ENCODE measurements at regions not wholly inside any gene's neighbourhood (a gene's known extent, or its start where the extent isn't known, plus 50 kb on each side); places are given as distances from the start of the nearest gene placed in this dataset.

DNA sequence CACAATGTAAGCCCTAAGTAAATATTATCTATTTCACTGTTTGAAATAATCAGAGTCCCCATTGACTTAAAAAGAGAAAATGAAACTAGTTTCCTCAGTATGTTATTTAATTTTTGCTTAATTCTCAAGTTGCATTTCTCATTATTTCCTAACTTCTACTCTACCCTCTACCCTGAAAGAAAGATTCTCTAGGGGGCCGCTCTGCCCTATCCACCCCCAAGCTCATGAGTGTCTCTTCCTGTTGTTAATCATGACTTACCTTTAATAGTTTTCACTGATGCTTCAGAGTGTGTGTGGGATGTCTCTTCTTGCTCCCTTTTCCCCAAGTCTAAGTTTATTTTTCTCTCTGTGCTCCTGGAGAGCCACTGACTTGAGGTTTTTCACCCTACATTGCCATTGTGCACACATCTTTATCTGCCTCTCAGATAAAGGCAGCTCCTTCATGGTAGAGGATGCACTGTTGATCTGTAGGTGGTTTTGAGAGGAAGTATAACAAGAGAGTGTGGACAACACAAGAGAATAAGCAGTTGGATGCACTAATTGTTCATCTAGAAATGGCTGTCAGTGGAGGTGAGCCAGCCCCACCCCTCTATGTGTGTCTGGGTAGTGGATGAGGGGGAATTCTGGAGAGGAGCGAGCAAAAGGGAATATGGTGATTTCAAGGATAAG, 261.7 kb downstream of the CHRM3 start:
- no peaks in the 10 kb centered on the region for H3K9me3 ChIP-seq (ENCODE audit: low read depth, low read length)
- H3K4me3 ChIP-seq: no peak overlapping the region
- TF ChIP-seq EZH2 (IDR thresholded peaks at IDR 0.05) (no peak), FOXP2 (optimal IDR thresholded peaks at IDR 0.05; ENCODE audit: control extremely low read depth, extremely low read length, insufficient read depth) (no peak), POLR2AphosphoS5 (IDR thresholded peaks at IDR 0.05; ENCODE audit: borderline replicate concordance, low read depth, low read length) (no peak)
- no peak for DNase-seq (ENCODE audit: low read depth, low spot score)
- no peak overlapping the region for H3K27ac ChIP-seq
- H3K36me3 ChIP-seq (ENCODE audit: insufficient read depth, low read length): no peaks in the 10 kb centered on the region
- H3K9ac ChIP-seq (ENCODE audit: insufficient read length): no peak overlapping the region

- TF ChIP-seq EZH2 (IDR thresholded peaks at IDR 0.05) (no peak), FOXP2 (optimal IDR thresholded peaks at IDR 0.05; ENCODE audit: control extremely low read depth, extremely low read length, insufficient read depth) (no peak), POLR2AphosphoS5 (IDR thresholded peaks at IDR 0.05; ENCODE audit: borderline replicate concordance, low read depth, low read length) (no peak)
These were observed 268.7 kb downstream of the CHRM3 start for GRCh38 chr1:239655023-239655422.

DNA sequence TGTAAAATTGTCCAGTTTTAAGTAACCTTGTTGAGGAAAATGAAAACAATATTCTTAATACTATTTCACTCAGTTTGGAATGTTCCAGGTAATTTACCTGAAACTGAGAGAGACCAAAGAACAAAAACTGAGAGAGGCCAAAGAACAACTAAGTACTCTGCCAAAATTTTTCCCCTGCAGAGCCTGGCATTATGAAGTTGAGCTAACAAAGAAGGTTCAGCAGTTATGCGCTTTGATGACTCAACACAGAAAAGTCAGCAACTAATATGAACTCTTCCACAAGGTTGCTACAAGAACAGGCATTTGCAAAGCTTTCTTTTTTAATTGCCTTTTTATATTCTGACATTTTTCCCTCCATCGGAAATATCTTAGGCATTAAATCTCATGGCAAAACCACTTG, 270.9 kb downstream of the CHRM3 start:
- no peak for DNase-seq (ENCODE audit: low read depth, low spot score)
- no peaks in the 10 kb centered on the region for H3K36me3 ChIP-seq (ENCODE audit: insufficient read depth, low read length)
- no peak overlapping the region for H3K27ac ChIP-seq
- H3K9me3 ChIP-seq (ENCODE audit: low read depth, low read length): no peaks in the 10 kb centered on the region
- no peak overlapping the region for H3K4me3 ChIP-seq
- H3K9ac ChIP-seq (ENCODE audit: insufficient read length): no peak overlapping the region
- no peak for TF ChIP-seq FOXP2 (optimal IDR thresholded peaks at IDR 0.05; ENCODE audit: control extremely low read depth, extremely low read length, insufficient read depth)
- TF ChIP-seq EZH2 (IDR thresholded peaks at IDR 0.05): no peak
- TF ChIP-seq POLR2AphosphoS5 (IDR thresholded peaks at IDR 0.05; ENCODE audit: borderline replicate concordance, low read depth, low read length): no peak

More at GRCh38 chr1:239655023-239655422, 268.7 kb downstream of the CHRM3 start:
- no peak for DNase-seq (ENCODE audit: low read depth, low spot score)
- Histone ChIP-seq H3K27ac (no peak overlapping the region), H3K9ac (ENCODE audit: insufficient read length) (no peak overlapping the region), H3K36me3 (ENCODE audit: insufficient read depth, low read length) (no peaks in the 10 kb centered on the region), H3K9me3 (ENCODE audit: low read depth, low read length) (no peaks in the 10 kb centered on the region), H3K4me3 (no peak overlapping the region)

- Histone ChIP-seq H3K4me3 (no peak overlapping the region), H3K9me3 (ENCODE audit: low read depth, low read length) (no peaks in the 10 kb centered on the region), H3K9ac (ENCODE audit: insufficient read length) (no peak overlapping the region), H3K27ac (no peak overlapping the region), H3K36me3 (ENCODE audit: insufficient read depth, low read length) (no peaks in the 10 kb centered on the region)
- no peak for TF ChIP-seq EZH2 (IDR thresholded peaks at IDR 0.05)
- TF ChIP-seq POLR2AphosphoS5 (IDR thresholded peaks at IDR 0.05; ENCODE audit: borderline replicate concordance, low read depth, low read length): no peak
- TF ChIP-seq FOXP2 (optimal IDR thresholded peaks at IDR 0.05; ENCODE audit: control extremely low read depth, extremely low read length, insufficient read depth): no peak
- no peak for DNase-seq (ENCODE audit: low read depth, low spot score)
These were observed 276.6 kb downstream of the CHRM3 start for GRCh38 chr1:239662950-239663349.

- Histone ChIP-seq H3K4me3 (no peak overlapping the region), H3K9ac (ENCODE audit: insufficient read length) (no peak overlapping the region), H3K27ac (no peak overlapping the region), H3K36me3 (ENCODE audit: insufficient read depth, low read length) (no peaks in the 10 kb centered on the region), H3K9me3 (ENCODE audit: low read depth, low read length) (no peaks in the 10 kb centered on the region)
- TF ChIP-seq POLR2AphosphoS5 (IDR thresholded peaks at IDR 0.05; ENCODE audit: borderline replicate concordance, low read depth, low read length) (no peak), FOXP2 (optimal IDR thresholded peaks at IDR 0.05; ENCODE audit: control extremely low read depth, extremely low read length, insufficient read depth) (no peak), EZH2 (IDR thresholded peaks at IDR 0.05) (no peak)
- no peak for DNase-seq (ENCODE audit: low read depth, low spot score)
These were observed 285.9 kb downstream of the CHRM3 start for GRCh38 chr1:239672256-239672655.

DNA sequence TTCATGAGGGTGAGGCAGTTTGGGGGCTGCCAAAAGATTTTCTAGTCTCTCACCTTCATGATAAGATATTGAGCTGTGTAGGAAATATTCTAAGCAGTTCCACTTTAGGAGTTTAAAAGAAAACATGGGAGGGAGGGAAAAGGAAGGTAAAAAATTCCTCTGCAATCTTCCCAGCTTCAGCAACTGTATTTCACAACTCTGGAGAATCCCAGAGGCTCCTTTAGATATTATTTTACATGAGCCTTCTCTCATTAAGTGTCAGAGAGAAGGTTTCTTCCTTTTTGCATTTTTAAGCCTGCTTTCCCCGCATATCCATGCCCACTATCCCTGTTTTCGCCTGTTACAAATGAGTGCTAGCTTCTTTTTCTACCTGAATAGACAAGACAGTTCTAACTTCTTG, 289.4 kb downstream of the CHRM3 start:
- DNase-seq (ENCODE audit: low read depth, low spot score): no peak
- H3K36me3 ChIP-seq (ENCODE audit: insufficient read depth, low read length): no peaks in the 10 kb centered on the region
- no peaks in the 10 kb centered on the region for H3K9me3 ChIP-seq (ENCODE audit: low read depth, low read length)
- no peak overlapping the region for H3K4me3 ChIP-seq
- no peak overlapping the region for H3K27ac ChIP-seq
- H3K9ac ChIP-seq (ENCODE audit: insufficient read length): no peak overlapping the region
- TF ChIP-seq POLR2AphosphoS5 (IDR thresholded peaks at IDR 0.05; ENCODE audit: borderline replicate concordance, low read depth, low read length) (no peak), FOXP2 (optimal IDR thresholded peaks at IDR 0.05; ENCODE audit: control extremely low read depth, extremely low read length, insufficient read depth) (no peak), EZH2 (IDR thresholded peaks at IDR 0.05) (no peak)

DNA sequence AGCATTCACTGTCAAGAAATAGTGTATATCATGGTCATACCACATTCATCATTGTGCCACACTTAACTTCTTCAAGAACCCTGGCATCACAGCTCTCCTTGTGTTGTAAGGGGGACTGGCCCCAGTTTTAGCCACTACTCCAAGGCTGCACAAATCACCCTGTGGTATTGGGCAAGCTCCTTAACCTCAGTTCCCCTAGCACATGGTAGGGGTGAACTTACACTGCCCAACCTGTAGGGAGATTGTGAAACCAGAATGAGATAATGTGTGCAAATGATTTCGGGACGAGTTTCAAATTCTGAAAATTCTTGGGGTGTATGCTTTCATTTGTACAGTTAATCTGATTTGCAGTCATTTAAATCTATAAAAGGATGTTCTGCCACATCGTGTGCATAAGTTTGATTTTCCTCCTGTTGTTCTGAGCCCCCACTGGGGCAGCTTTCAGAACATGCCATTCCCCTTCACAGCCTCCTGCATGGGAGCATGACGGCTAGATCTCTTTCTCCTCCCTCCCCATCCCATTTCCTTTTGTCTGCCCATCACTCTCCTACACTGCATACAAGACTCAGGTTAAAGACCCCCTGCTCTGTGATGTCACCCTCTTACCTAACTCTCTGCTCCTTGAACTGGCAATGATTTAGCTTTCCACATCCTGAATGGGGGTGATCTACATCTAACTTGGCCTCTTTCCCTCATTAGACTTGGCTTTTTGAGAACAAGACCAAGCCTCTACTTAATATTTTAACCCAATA, 290.3 kb downstream of the CHRM3 start:
- Histone ChIP-seq H3K9ac (ENCODE audit: insufficient read length) (no peak overlapping the region), H3K27ac (no peak overlapping the region), H3K4me3 (no peak overlapping the region), H3K9me3 (ENCODE audit: low read depth, low read length) (no peaks in the 10 kb centered on the region), H3K36me3 (ENCODE audit: insufficient read depth, low read length) (no peaks in the 10 kb centered on the region)
- DNase-seq (ENCODE audit: low read depth, low spot score): no peak
- no peak for TF ChIP-seq POLR2AphosphoS5 (IDR thresholded peaks at IDR 0.05; ENCODE audit: borderline replicate concordance, low read depth, low read length)
- no peak for TF ChIP-seq EZH2 (IDR thresholded peaks at IDR 0.05)
- no peak for TF ChIP-seq FOXP2 (optimal IDR thresholded peaks at IDR 0.05; ENCODE audit: control extremely low read depth, extremely low read length, insufficient read depth)

- no peak overlapping the region for H3K27ac ChIP-seq
- no peaks in the 10 kb centered on the region for H3K36me3 ChIP-seq (ENCODE audit: insufficient read depth, low read length)
These were observed 291.0 kb downstream of the CHRM3 start for GRCh38 chr1:239677362-239677761.

More at GRCh38 chr1:239677362-239677761, 291.0 kb downstream of the CHRM3 start:
- Histone ChIP-seq H3K9me3 (ENCODE audit: low read depth, low read length) (no peaks in the 10 kb centered on the region), H3K4me3 (no peak overlapping the region), H3K9ac (ENCODE audit: insufficient read length) (no peak overlapping the region)
- TF ChIP-seq EZH2 (IDR thresholded peaks at IDR 0.05) (no peak), POLR2AphosphoS5 (IDR thresholded peaks at IDR 0.05; ENCODE audit: borderline replicate concordance, low read depth, low read length) (no peak), FOXP2 (optimal IDR thresholded peaks at IDR 0.05; ENCODE audit: control extremely low read depth, extremely low read length, insufficient read depth) (no peak)
- DNase-seq (ENCODE audit: low read depth, low spot score): no peak

Data from SK-N-MC (cell line).